ENCODE measurements at regions not wholly inside any gene's neighbourhood (a gene's known extent, or its start where the extent isn't known, plus 50 kb on each side); places are given as distances from the start of the nearest gene placed in this dataset.

DNA sequence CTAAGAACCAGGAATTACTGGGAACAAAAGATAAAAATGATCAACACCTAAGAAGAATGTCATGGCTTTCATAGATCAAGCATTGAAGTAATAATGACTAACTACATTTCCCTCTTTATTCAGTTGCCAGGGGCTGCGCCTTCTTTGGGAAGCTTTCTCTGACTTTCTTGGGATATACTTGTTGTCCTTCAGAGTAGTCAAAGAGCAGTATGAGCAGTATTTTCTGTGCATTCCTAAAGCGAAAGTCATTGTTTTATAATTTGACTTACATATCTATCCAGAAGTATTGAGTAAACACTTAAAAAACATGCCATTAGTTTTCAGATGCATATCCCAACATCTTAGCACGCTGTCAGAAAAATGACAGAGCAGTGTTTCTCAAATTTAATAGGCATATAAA, 2412.4 kb downstream of the PCDH9 start:
- Histone ChIP-seq H3K27me3 (ENCODE audit: control insufficient read depth in 1 of 2, insufficient read depth in 2 of 2, low read length in 1 of 2) (no peaks in the 10 kb centered on the region), H3K4me3 (ENCODE audit: low read length in 2 of 2) (no peak overlapping the region), H3K27ac (ENCODE audit: low read depth in 1 of 2, low read length in 2 of 2) (no peak overlapping the region), H3K36me3 (ENCODE audit: control insufficient read depth in 1 of 2, insufficient read depth in 2 of 2, low read length in 1 of 2) (no peaks in the 10 kb centered on the region), H3K4me1 (ENCODE audit: control insufficient read depth in 1 of 2, insufficient read depth in 2 of 2, low read length in 2 of 2) (no peaks in the 10 kb centered on the region), H3K9me3 (ENCODE audit: control insufficient read depth, low read length) (no peaks in the 10 kb centered on the region)
- DNase-seq, result no peak
- no peak for ATAC-seq (ENCODE audit: low FRiP score)
- intact Hi-C loops (cut with DNase I), result no loop called here
- WGBS, 2 donors, result 70 to 82% methylated on average over 3 of the region's 3 CpGs

DNA sequence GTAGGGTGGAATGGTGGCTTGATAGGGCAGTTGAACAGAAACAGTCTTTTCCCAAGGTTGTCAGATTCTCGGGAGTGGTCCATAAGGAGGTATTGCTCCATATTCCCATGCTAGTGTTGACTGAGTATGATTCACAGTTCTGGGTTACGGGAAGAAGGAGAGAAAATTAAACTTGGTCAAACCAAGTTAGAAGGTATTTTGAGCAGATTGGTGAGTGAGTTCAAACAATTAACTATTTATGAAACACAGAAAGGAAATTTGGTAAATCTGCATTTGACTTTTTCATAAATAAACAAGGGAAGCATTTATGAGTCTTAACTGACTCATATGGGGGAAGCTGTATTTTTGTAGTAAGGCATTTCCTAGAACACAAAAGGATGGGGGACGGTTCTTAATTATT, 2419.4 kb downstream of the PCDH9 start:
- Histone ChIP-seq H3K27me3 (ENCODE audit: control insufficient read depth in 1 of 2, insufficient read depth in 2 of 2, low read length in 1 of 2) (no peaks in the 10 kb centered on the region), H3K36me3 (ENCODE audit: control insufficient read depth in 1 of 2, insufficient read depth in 2 of 2, low read length in 1 of 2) (no peaks in the 10 kb centered on the region), H3K9me3 (ENCODE audit: control insufficient read depth, low read length) (no peaks in the 10 kb centered on the region), H3K4me3 (ENCODE audit: low read length in 2 of 2) (no peak overlapping the region), H3K4me1 (ENCODE audit: control insufficient read depth in 1 of 2, insufficient read depth in 2 of 2, low read length in 2 of 2) (no peaks in the 10 kb centered on the region), H3K27ac (ENCODE audit: low read depth in 1 of 2, low read length in 2 of 2) (no peak overlapping the region)
- WGBS, 2 donors, result 81% methylated on average over 3 of the region's 3 CpGs
- no peak for DNase-seq
- intact Hi-C loops (cut with DNase I), result no loop called here
- ATAC-seq (ENCODE audit: low FRiP score), result no peak

GRCh38 chr13:64808704-64809103, 2421.4 kb downstream of the PCDH9 start:
- 87 to 89% methylated on average over 4 of the region's 4 CpGs for WGBS, 2 donors
- intact Hi-C loops (cut with DNase I), result no loop called here
- H3K9me3 ChIP-seq (ENCODE audit: control insufficient read depth, low read length), result no peaks in the 10 kb centered on the region
- ATAC-seq (ENCODE audit: low FRiP score) (no peak), DNase-seq (no peak)
- no peak overlapping the region for H3K4me3 ChIP-seq (ENCODE audit: low read length in 2 of 2)
- H3K27me3 ChIP-seq (ENCODE audit: control insufficient read depth in 1 of 2, insufficient read depth in 2 of 2, low read length in 1 of 2), result no peaks in the 10 kb centered on the region
- no peak overlapping the region for H3K27ac ChIP-seq (ENCODE audit: low read depth in 1 of 2, low read length in 2 of 2)
- H3K36me3 ChIP-seq (ENCODE audit: control insufficient read depth in 1 of 2, insufficient read depth in 2 of 2, low read length in 1 of 2), result no peaks in the 10 kb centered on the region
- no peaks in the 10 kb centered on the region for H3K4me1 ChIP-seq (ENCODE audit: control insufficient read depth in 1 of 2, insufficient read depth in 2 of 2, low read length in 2 of 2)

DNA sequence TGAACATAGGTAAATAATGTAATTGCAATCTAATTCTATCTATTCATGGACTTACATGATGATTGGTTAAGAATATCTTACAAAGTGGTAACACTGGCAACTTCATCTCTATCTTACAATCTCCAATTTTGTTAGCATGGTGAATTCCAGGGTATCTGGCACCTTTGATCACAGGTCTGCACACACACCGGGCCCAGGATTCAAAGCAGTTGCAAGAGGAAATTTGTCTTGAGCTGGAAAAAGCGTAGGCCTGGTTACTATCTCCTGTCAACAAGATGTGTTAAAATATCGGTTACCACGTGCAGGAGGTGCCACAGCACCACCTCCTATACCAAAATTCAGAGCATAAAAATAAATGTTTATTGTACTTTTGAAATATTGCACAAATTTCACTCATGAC, 2428.4 kb downstream of the PCDH9 start:
- H3K27ac ChIP-seq (ENCODE audit: low read depth in 1 of 2, low read length in 2 of 2), result no peak overlapping the region
- H3K36me3 ChIP-seq (ENCODE audit: control insufficient read depth in 1 of 2, insufficient read depth in 2 of 2, low read length in 1 of 2), result no peaks in the 10 kb centered on the region
- WGBS, 2 donors, result 72 to 74% methylated on average over 4 of the region's 4 CpGs
- DNase-seq, result no peak
- no peaks in the 10 kb centered on the region for H3K9me3 ChIP-seq (ENCODE audit: control insufficient read depth, low read length)
- no peak overlapping the region for H3K4me3 ChIP-seq (ENCODE audit: low read length in 2 of 2)
- H3K27me3 ChIP-seq (ENCODE audit: control insufficient read depth in 1 of 2, insufficient read depth in 2 of 2, low read length in 1 of 2), result no peaks in the 10 kb centered on the region
- intact Hi-C loops (cut with DNase I), result no loop called here
- no peaks in the 10 kb centered on the region for H3K4me1 ChIP-seq (ENCODE audit: control insufficient read depth in 1 of 2, insufficient read depth in 2 of 2, low read length in 2 of 2)
- no peak for ATAC-seq (ENCODE audit: low FRiP score)

DNA sequence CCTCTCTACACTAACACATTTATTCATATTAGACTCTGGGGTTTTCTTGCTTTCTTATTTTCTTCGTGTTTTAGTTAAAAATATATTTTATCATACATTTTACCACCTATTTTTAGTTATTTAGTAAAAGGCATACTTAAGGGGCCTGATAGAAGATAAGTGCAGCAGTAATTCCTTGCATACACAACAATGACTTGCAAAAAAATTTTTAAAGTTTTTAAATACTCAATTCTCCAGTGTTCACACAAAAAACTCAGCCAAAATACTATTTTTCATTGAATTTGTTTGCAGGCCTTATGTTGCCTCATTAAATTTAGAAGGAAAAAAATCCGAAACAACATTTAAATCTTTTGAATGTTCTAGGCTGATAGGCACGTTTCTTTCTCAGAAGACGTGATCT, 2431.7 kb downstream of the PCDH9 start:
- intact Hi-C loops (cut with DNase I), result no loop called here
- ATAC-seq (ENCODE audit: low FRiP score) (no peak), DNase-seq (no peak)
- WGBS, 2 donors, result 70 to 77% methylated on average over 4 of the region's 4 CpGs
- H3K4me1 ChIP-seq (ENCODE audit: control insufficient read depth in 1 of 2, insufficient read depth in 2 of 2, low read length in 2 of 2), result no peaks in the 10 kb centered on the region
- H3K27ac ChIP-seq (ENCODE audit: low read depth in 1 of 2, low read length in 2 of 2), result no peak overlapping the region
- H3K36me3 ChIP-seq (ENCODE audit: control insufficient read depth in 1 of 2, insufficient read depth in 2 of 2, low read length in 1 of 2), result no peaks in the 10 kb centered on the region
- no peaks in the 10 kb centered on the region for H3K27me3 ChIP-seq (ENCODE audit: control insufficient read depth in 1 of 2, insufficient read depth in 2 of 2, low read length in 1 of 2)
- H3K9me3 ChIP-seq (ENCODE audit: control insufficient read depth, low read length), result no peaks in the 10 kb centered on the region
- no peak overlapping the region for H3K4me3 ChIP-seq (ENCODE audit: low read length in 2 of 2)

- Histone ChIP-seq H3K9me3 (ENCODE audit: control insufficient read depth, low read length) (peaks cover 2% of the 10 kb centered on the region), H3K27me3 (ENCODE audit: control insufficient read depth in 1 of 2, insufficient read depth in 2 of 2, low read length in 1 of 2) (no peaks in the 10 kb centered on the region), H3K36me3 (ENCODE audit: control insufficient read depth in 1 of 2, insufficient read depth in 2 of 2, low read length in 1 of 2) (no peaks in the 10 kb centered on the region), H3K27ac (ENCODE audit: low read depth in 1 of 2, low read length in 2 of 2) (no peak overlapping the region), H3K4me1 (ENCODE audit: control insufficient read depth in 1 of 2, insufficient read depth in 2 of 2, low read length in 2 of 2) (no peaks in the 10 kb centered on the region), H3K4me3 (ENCODE audit: low read length in 2 of 2) (no peak overlapping the region)
- DNase-seq (no peak), ATAC-seq (ENCODE audit: low FRiP score) (no peak)
- intact Hi-C loops (cut with DNase I), result no loop called here
- 85 to 88% methylated on average over 3 of the region's 3 CpGs for WGBS, 2 donors
Measured at GRCh38 chr13:64793592-64793991, 2436.5 kb downstream of the PCDH9 start.

DNA sequence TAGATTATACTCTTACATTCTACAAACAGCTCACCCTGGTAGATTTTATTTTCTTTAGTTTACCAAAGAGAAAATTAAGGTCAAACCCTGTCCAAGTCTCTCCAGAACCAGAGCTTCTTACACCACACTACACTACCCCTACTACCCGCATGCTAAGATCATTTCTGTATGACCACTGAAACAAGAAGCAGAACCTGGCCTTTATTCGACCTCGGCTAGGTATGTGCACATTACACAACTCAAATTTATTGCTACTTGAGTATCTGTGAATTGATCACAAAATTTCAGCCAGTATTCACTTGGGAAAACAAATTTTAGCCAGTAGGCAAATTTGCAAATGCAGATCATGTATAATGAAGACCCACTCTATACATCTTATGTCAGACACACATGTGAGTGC, 2437.0 kb downstream of the PCDH9 start:
- Histone ChIP-seq H3K27me3 (ENCODE audit: control insufficient read depth in 1 of 2, insufficient read depth in 2 of 2, low read length in 1 of 2) (no peaks in the 10 kb centered on the region), H3K36me3 (ENCODE audit: control insufficient read depth in 1 of 2, insufficient read depth in 2 of 2, low read length in 1 of 2) (no peaks in the 10 kb centered on the region), H3K4me3 (ENCODE audit: low read length in 2 of 2) (no peak overlapping the region), H3K4me1 (ENCODE audit: control insufficient read depth in 1 of 2, insufficient read depth in 2 of 2, low read length in 2 of 2) (no peaks in the 10 kb centered on the region), H3K9me3 (ENCODE audit: control insufficient read depth, low read length) (peaks cover 2% of the 10 kb centered on the region), H3K27ac (ENCODE audit: low read depth in 1 of 2, low read length in 2 of 2) (no peak overlapping the region)
- ATAC-seq (ENCODE audit: low FRiP score) (no peak), DNase-seq (no peak)
- intact Hi-C loops (cut with DNase I), result no loop called here
- WGBS, 2 donors, result 92 to 95% methylated on average over 3 of the region's 3 CpGs

GRCh38 chr13:64791373-64791772, 2438.8 kb downstream of the PCDH9 start:
- H3K27ac ChIP-seq (ENCODE audit: low read depth in 1 of 2, low read length in 2 of 2), result no peak overlapping the region
- H3K4me3 ChIP-seq (ENCODE audit: low read length in 2 of 2), result no peak overlapping the region
- no peaks in the 10 kb centered on the region for H3K36me3 ChIP-seq (ENCODE audit: control insufficient read depth in 1 of 2, insufficient read depth in 2 of 2, low read length in 1 of 2)
- no peaks in the 10 kb centered on the region for H3K4me1 ChIP-seq (ENCODE audit: control insufficient read depth in 1 of 2, insufficient read depth in 2 of 2, low read length in 2 of 2)
- ATAC-seq (ENCODE audit: low FRiP score) (no peak), DNase-seq (no peak)
- WGBS, 2 donors, result 97% methylated on average over 4 of the region's 4 CpGs
- no peaks in the 10 kb centered on the region for H3K27me3 ChIP-seq (ENCODE audit: control insufficient read depth in 1 of 2, insufficient read depth in 2 of 2, low read length in 1 of 2)
- intact Hi-C loops (cut with DNase I), result no loop called here
- peaks cover 2% of the 10 kb centered on the region for H3K9me3 ChIP-seq (ENCODE audit: control insufficient read depth, low read length)

- no peaks in the 10 kb centered on the region for H3K36me3 ChIP-seq (ENCODE audit: control insufficient read depth in 1 of 2, insufficient read depth in 2 of 2, low read length in 1 of 2)
- no peak for DNase-seq
- H3K4me3 ChIP-seq (ENCODE audit: low read length in 2 of 2), result no peak overlapping the region
- intact Hi-C loops (cut with DNase I), result no loop called here
- WGBS, 2 donors, result 66 to 77% methylated on average over 4 of the region's 4 CpGs
- no peaks in the 10 kb centered on the region for H3K4me1 ChIP-seq (ENCODE audit: control insufficient read depth in 1 of 2, insufficient read depth in 2 of 2, low read length in 2 of 2)
- ATAC-seq (ENCODE audit: low FRiP score), result no peak
- H3K9me3 ChIP-seq (ENCODE audit: control insufficient read depth, low read length), result no peaks in the 10 kb centered on the region
- no peak overlapping the region for H3K27ac ChIP-seq (ENCODE audit: low read depth in 1 of 2, low read length in 2 of 2)
- H3K27me3 ChIP-seq (ENCODE audit: control insufficient read depth in 1 of 2, insufficient read depth in 2 of 2, low read length in 1 of 2), result no peaks in the 10 kb centered on the region
Measured at GRCh38 chr13:64782466-64782865, 2447.7 kb downstream of the PCDH9 start.
